HepG2 (cell line): ENCODE measurements at regions not wholly inside any gene's neighbourhood (a gene's known extent, or its start where the extent isn't known, plus 50 kb on each side); places are given as distances from the start of the nearest gene placed in this dataset.

Source experiments
- CTCF ChIP-seq: sonication (generic); formaldehyde crosslinking; IDR thresholded peaks from 2 replicates; pipeline ENCODE4 v1.5.0; 2020; ENCODE audit warnings: mild to moderate bottlenecking, missing genetic modification reagents, moderate library complexity
- HNF4A ChIP-seq: sonication (generic); formaldehyde crosslinking; IDR thresholded peaks from 2 replicates; pipeline ENCODE4 v1.4.0; 2020; ENCODE audit warnings: missing genetic modification reagents

- TF ChIP-seq HNF4A (CRISPR knock-in tag): no peak
- TF ChIP-seq CTCF (CRISPR knock-in tag): no peak
These were observed 190.1 kb upstream of the RND3 start for GRCh38 chr2:150677551-150677950.
